ACHN (cell line): ENCODE measurements at regions not wholly inside any gene's neighbourhood (a gene's known extent, or its start where the extent isn't known, plus 50 kb on each side); places are given as distances from the start of the nearest gene placed in this dataset.

Experiments
- DNase-seq: peaks from one replicate; pipeline ENCODE4 v3.0.0-alpha.2; 2015
- in situ Hi-C: cut with HindIII; loops from 2 replicates; pipeline ENCODE4 v1.10.0; 2017; ENCODE audit warnings: low sequenced_read_pairs, low pct_ligation_motif_present, low pct_unique_long_range_greater_than_20kb

DNA sequence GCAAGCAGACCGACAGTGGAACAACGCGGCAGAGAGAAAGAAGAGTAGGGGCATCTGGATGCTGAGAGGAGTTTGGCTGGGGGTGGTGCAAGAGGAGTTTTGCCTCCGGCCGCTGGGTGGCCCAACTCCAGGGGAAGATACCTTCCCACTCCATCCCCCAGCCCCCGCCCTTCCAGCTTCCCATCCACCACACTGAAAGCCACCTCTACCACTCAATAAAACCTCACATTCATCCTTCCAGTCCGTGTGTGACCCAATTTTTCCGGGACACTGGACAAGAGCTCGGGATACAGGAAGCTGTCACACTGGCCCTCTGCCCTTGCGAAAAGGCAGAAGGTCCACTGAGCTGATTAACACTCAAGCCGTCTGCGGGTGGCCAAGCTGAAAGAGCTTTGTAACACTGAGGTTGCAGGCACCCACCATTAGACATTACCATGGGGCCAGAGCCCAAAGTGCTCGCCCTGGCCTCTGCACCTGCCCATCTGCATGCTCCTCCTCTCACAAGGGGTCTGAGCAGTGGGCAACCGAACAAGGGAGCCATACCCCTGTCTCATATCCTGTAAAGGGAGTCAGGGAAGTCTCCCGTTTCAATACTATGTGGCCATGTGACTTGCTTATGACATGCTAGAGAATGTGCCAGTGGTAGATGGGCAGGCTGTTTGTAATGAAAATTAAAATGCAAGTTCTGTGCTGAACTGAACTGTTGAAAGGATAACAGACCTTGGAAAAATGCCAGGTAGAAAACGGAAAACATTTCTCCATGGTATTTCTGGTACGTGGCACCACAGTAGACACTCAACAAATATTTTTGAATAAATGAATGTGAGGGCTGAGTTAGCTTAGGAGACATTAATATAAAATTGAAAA, 205.1 kb upstream of the STARD13 start:
- in situ Hi-C loops: no loop called here
- DNase-seq: no peak

DNA sequence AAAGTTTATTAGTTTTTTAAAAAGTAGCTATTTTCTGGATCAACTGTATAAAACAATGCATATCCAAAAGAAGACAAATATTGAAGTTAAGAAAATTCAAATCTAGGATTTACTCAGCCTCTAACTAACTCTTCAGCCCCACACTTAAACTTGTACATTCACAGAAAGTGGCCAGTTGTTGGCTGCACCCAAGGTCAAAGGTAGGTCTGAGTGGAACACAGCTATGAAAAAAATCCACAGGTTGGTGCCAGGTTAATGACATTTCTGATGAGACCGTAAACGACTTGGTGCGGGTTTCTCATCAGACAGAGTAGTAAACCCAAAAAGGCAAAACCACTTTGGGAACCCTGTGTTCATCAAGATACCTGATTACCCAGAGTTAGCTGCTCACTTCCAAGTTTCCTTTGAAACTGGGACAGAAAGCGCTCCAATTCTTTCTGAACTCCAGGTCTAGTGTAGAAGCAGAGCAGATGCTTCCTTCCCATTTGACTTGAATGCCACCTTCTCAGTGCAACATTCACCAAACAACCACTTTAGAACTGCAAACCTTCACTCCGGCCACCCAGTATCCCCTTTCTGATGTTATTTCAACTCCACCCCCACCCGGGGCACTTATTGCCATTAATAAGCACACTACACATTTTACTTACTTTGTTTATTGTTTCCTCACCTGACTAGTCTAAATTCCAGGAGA, 208.3 kb upstream of the STARD13 start:
- in situ Hi-C loops: no loop called here

DNA sequence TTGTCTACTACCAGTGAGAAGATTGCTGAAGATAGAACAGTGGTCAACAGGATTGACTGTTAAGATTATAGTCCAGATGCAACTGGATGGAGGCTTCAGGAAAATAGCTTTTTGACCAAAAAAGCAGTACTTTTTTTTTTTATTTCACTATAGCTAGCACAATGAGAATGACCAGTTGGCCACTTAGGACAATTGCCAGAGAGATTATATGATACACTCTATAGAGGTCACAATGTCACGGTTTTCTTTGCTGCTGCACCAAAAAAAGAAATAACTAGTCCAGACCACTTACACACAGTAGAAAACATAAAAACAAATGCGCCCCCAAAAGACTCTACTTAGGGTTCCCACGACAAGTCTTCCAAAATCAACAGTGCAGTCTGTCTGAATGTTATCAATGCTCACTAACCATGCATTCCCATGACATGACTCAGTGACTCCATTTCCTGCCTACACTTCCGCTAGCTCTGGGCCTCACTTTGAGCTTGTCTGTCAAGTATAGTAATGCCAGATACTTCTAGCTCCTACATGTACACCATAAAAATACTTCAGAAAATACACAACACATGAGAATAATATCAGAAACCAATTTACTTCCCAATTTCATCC, 209.1 kb upstream of the STARD13 start:
- peak; percentile 65 for DNase-seq
- in situ Hi-C loops: no loop called here

More for the DNA sequence above, 208.3 kb upstream of the STARD13 start:
- DNase-seq: no peak

DNA sequence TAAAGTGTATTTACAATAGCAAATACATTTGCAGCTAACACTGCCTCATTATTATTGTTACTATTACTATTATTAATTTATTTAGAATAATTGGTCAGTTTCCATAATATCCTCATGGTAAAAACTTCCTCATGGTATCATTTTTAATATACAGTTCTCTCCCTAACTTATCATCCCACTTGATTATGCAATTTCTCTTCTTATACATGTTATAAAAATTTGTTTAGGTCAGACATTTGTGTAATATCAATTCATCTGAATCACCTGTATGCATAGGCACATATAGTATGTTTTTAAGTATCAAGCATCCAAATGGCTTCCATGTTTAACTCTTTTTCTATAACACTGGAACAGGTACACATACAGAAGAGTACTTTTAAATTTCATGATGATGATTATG, 210.8 kb upstream of the STARD13 start:
- DNase-seq: no peak
- in situ Hi-C loops: no loop called here

DNA sequence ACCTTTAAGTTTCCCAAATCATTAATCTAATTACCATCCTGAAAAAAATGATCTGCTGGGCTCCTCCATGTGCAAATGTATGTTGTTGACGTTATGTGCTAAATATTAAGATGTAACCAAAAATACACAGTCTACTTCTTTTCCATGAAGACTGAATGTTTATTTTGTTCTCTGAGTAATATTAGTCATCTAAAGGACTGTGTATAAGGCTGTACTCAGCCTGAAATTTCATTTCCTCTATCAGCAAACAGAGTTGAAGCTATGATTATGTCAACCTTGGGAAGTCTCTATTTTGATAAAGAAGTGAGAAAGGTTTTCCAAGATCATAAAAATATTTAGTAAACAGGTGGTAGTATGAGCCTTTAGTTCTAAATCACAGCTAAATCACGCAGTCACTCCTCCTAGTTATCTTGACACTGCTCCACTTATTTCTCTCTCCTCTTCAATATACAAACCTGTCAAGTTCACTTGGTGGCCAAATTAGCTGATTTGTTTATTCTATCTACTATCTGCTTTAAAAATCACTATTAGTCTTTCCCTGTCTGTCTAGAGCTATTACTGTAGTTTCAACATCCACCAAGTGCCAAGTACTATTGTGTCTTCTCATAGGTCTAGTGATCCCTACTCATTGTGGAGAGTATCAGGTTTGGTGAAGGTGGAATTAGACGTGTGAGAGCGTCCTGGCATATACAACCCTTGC, 211.7 kb upstream of the STARD13 start:
- DNase-seq: no peak
- in situ Hi-C loops: no loop called here

DNA sequence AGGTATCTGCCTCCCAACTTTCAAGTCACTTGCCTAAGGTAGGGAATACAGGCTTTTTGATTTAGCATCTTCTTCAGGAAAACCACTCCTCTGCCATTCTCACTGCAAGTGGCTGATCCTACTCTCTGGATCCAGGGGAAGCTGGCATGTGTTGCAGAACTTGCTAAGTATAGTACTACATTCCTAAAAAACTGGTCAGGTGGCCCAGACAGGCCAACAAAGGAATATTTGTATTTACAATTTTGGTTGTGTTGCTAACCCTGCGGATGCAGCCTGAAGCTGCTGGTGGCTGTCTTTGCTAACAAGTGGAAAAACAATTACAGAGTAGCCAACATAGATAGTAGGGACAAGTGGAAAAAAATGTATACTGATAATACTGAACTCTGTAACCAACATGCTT, 222.5 kb upstream of the STARD13 start:
- DNase-seq: no peak
- in situ Hi-C loops: no loop called here

DNA sequence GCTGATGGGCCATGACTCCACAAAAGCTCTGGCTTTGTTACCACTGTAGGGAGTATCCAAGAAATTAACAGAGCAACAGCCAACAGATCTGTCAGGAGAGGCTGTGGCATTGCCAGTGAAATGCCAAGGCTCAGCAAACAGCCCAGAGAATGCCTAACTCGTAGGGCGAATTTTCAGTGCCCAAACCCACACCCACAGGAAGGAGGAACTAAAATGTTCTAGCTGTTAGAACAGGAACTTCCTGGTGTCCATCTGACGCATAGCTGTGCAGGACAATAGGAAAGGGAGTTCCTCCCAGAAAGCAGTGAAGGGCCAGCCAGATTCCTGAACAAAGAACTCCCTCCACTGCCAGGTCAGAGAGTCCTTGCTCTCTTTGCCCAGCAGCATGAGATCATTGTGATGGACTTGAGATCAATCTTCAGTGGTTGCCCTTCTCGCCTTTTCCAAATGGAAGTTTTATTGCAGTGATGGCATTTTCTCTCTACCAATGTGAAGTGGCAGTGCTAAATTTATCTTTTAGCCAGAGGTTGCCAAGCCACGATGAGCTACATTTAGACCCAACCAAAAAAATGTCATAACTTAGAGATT, 224.2 kb upstream of the STARD13 start:
- in situ Hi-C loops: no loop called here
- no peak for DNase-seq

DNA sequence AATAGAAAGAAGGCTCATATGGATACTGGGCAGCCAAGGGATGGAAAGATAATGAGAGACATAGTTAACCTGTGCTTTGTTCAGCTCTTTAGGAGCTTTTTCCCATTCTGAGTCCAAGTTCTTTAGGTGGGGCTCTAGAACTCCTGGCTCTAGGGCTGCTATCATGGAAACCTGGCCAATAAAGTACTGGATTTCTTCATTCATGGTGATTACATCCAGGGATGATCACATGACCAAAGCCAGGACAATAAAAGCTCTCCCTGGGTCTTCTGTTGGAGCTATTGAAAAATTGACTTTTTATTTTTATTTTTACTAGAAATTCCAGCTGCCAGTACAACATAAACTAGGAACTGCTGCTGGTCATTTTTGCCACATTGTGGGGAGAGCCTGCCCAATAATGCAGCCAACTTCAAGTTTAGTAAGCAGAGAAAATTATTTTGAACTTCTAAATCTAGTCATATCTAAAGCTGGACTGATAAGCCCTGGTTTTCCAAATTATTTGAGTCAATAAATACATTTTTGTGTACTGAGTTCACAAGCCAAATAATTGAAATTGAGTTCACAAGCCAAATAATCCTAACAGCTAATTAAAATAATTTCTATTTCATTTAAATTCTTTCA, 224.9 kb upstream of the STARD13 start:
- in situ Hi-C loops: no loop called here
- DNase-seq: no peak

DNA sequence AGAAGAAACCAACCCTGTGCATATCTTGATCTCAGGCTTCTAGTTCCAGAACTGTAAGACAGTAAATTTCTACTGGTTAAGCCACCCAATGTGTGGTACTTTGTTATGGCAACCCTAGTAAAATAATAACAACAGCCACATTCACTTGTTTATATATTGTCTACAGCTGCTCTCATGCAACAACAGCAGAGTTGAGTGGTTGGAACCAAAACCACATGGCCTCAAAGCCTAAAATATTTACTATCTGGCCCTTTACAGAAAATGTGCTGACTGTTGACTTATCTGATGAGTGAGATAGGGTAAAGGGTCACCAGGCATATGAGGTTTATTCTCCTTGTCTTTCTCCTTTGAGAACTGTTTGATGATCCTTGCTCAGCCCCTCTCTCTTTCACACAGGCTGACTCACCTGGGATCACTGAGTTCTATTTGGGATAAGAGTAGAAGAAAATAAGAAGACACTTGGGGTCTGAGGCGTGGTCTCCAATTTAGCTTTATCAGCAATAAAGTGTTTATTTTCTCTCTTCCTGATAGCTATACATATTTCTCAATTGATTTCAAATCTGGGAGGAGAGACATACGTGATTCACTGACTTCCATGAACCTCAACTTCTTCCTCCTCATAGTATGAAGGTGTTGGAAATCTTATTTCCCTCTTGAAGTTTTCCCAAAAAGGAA, 227.5 kb upstream of the STARD13 start:
- in situ Hi-C loops: no loop called here
- DNase-seq: no peak

DNA sequence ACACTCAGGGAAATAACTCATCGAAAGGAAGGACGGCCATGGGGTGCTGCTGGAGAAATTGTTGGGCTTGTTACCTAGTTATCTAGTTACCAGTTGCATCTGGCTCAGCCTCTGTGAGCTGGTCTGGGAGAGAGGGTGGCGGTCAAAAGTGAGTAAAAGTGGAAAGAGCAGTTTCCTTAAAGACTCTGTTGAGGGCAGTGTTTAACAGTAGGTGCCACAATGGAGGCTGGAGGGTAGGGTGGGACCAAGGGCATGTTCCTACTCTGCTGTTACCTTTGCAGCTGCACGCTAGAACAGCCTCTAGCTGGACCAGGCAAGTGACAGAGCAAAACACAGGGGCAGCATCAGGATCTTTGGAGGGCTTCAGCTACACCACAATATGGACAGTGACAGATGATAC, 228.8 kb upstream of the STARD13 start:
- DNase-seq: peak; percentile 0
- in situ Hi-C loops: no loop called here

DNA sequence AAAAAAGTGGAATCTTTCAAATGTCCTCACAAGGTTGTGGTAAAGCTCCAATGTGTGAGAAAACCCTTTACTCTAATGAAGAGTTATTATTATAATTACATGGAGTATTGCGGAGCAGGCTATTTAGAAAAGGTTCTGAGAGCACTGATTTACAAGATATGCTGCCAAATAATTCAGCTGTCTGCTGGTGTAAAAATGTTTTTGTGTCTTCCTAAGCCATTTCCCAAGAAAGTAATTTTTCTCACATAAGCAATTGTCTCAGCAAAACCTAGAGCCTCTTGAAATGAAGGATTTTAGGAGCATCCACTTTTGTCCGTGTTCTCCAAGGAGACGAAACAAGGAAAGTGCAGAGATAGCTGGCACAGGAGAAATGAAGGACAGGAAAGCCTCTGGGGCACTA, 229.6 kb upstream of the STARD13 start:
- DNase-seq: no peak
- in situ Hi-C loops: no loop called here

DNA sequence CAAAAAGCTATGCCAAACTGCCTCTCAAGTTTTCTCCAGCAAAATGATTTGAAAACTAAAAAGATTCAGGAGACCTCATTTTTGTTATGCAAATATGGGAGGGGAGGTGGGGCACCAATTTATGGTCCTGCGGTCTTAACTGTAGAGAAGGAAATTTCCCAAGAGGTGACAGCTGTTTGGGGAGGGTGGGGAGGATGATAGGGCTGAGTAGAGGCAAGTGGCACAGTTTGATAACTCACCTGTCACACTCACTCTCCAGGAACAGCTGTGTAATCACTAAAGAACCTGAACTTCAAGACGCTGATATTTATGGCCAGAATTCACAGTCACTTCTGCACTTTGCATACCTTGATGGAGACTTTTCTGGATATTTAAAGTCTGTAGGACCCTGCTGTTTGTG, 232.9 kb upstream of the STARD13 start:
- in situ Hi-C loops: no loop called here
- DNase-seq: no peak

DNA sequence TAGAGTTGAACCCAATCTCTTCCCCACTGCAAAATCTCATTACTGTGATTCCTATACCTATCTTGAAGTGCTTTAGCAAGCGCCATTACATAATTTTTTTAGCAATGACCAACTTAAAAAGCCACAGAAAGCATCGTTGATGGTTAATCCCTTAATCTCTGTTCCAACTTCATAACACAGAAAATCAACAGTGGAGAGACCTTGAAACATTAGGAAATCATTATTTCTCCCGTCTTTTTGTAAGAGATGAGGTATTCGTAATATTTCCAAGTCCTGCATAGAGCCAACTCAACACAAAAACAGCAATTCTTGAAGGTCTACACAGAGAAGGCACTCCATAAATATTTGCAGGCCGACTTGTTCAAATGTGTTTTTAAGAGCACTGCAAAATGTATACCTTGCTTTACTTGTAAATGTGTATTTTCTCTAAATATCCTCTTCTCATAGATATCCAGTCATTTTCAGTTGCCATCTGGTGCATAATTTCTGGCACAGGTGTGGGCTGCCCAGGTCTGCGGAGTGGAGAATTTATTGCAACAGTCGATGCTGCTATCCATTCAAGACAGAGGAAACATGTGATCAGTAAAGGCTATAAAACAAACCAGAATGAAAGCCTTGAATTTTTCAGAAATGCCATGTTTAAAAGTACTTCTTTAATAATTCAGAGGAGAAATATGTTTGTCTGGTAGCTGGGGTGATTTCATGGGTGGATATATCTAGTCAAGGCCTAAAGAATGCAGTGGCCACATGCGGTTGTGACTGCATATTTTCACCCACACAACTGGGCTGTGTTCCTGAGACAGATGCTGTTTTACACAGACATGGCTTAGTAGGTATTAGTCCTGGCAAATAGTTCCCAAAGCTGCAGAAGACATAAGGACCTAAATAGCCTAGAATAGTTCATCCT, 234.3 kb upstream of the STARD13 start:
- DNase-seq: no peak
- in situ Hi-C loops: no loop called here

DNA sequence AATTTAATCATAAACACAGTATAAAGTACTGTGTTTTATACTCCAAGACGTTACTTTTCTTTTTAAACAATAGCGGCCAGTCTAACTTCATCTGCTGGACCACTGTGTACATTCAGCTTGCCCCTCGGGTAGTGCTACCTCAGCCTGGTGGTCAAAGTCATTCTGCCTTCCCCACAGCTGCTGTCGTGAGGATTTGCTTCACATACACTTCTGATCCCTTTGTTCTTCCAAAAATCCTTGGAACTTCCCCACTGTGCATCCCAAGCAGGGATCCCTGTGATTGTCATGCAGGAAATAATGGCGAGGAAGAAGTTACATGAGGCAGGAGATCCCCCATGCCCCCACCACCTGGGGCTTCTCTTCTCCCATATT, 234.9 kb upstream of the STARD13 start:
- in situ Hi-C loops: no loop called here
- no peak for DNase-seq

DNA sequence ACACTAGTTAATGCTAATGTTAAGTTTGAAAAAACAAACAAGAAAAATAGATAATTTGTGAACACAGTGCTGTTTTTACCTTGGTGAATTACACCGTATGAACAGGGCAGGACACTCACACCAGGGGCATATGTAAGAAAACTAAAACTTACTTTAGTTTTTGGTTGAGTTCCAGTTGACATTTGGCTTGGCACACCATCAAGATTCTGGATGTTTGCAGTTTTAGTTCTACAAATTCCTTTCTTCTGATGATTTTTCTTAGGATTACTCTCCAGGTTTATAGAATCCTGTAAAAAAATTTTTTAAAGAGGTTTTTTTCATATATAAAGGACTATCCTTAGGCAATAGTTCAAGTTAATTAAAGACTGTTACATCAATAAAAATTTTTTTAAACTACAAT, 238.5 kb upstream of the STARD13 start:
- no peak for DNase-seq
- in situ Hi-C loops: no loop called here

DNA sequence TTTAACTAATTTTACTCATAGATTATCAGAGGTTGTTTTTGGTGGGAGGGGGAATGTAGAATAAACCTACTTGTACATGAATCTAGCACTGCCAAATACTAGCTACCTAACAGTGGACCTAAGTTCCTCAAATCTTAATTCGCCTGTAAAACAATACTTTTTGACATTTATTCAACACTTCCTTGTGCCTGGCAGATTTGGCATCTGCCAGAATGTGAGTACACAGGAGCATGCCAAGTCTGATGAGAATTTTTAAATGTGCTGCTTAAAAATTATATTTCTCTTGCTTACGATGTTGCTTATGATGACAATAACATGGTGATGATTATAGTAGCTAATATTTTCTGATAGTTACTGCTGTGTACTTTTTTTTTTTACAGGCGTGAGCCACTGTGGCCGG, 240.2 kb upstream of the STARD13 start:
- in situ Hi-C loops: no loop called here

DNA sequence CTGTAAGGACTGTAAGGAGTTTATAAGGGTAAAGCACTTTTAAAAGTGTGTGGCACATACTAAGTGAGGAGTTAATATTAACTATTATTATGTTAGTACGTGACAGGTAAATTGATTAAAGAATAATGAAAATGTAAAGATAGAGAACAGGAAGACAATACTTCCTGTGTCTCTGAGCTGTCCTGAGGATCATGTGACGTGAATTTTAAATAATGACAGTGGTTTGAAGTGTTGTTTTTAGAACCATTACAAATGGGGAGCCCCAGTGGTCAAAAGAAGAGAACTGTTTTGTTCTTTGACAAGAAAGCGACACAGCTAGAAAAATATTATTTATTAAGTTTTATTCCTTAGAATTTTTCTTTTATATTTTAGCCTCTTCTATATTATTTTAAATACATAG, 241.2 kb upstream of the STARD13 start:
- DNase-seq: no peak
- in situ Hi-C loops: no loop called here

More for the DNA sequence above, 240.2 kb upstream of the STARD13 start:
- DNase-seq: no peak
